ENCODE measurements at regions not wholly inside any gene's neighbourhood (a gene's known extent, or its start where the extent isn't known, plus 50 kb on each side); places are given as distances from the start of the nearest gene placed in this dataset.

DNA sequence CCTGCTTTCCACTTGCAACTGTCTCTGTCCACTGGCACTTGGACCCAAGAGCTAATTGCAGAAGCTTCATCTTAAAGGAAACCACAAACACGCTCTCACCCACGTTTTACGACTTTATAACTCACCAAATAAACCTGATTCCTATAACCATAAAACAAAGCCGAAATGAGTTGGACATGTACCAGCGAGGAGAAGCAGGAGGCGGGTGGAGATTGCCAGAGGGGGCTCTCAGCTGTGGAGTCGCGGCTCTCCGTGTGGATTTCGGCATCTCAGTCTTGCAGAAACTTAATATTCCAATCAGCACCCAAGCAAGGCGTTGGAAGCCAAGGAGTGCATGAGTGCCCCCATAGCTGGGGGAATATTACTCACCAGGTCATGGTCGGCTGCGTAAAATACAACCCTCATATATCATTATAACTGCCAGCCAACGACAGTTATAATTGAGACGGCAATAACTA is 483.6 kb downstream of the MN1 start:
- H3K18ac ChIP-seq (ENCODE audit: insufficient read length, low read depth, low read length), result no peak overlapping the region
- H3K4ac ChIP-seq (ENCODE audit: low read depth, low read length), result no peak overlapping the region
- H3K27me3 ChIP-seq (ENCODE audit: insufficient read depth, low read length), result no peaks in the 10 kb centered on the region
- no peak overlapping the region for H3K27ac ChIP-seq (ENCODE audit: insufficient read length, low read depth, low read length)
- H2BK5ac ChIP-seq (ENCODE audit: insufficient read length, low read length), result no peak overlapping the region
- no peak overlapping the region for H3K56ac ChIP-seq (ENCODE audit: insufficient read length, low read depth, low read length)
- Mint-ChIP-seq H3K4me3 (no peak overlapping the region), H3K9me3 (peaks cover 9 to 12% of the 10 kb centered on the region in 2 experiments; a peak in 4 of 5 replicates), H3K27me3 (ENCODE audit: low read depth) (peaks cover 16% of the 10 kb centered on the region), H3K27ac (no peak overlapping the region; a peak in 2 of 7 replicates), H3K4me1 (peaks cover 0 to 21% of the 10 kb centered on the region in 2 experiments), H3K36me3 (ENCODE audit: insufficient read depth in 1 of 3, low read depth in 3 of 3) (peaks cover 0 to 8% (median 0%) of the 10 kb centered on the region in 3 experiments; a peak in 3 of 7 replicates)
- no peaks in the 10 kb centered on the region for H3K79me2 ChIP-seq (ENCODE audit: insufficient read depth, low read length)
- 100% methylated on average over 3 of the region's 15 CpGs for WGBS (ENCODE audit: extremely low coverage, insufficient read length, low lambda C conversion rate)
- no peaks in the 10 kb centered on the region for H4K20me1 ChIP-seq (ENCODE audit: control insufficient read depth, insufficient read depth, insufficient read length)
- H2BK120ac ChIP-seq (ENCODE audit: low read depth, low read length, poor library complexity, severe bottlenecking), result no peak overlapping the region
- no peak overlapping the region for H4K5ac ChIP-seq (ENCODE audit: insufficient read length, low read depth, low read length)
- no peak overlapping the region for H2BK20ac ChIP-seq (ENCODE audit: low read depth, low read length, poor library complexity, severe bottlenecking)
- H2BK12ac ChIP-seq (ENCODE audit: insufficient read length, low read depth, low read length), result no peak overlapping the region
- H3K23ac ChIP-seq (ENCODE audit: insufficient read length, low read depth, low read length), result no peak overlapping the region
- TF ChIP-seq, protein P1, sequence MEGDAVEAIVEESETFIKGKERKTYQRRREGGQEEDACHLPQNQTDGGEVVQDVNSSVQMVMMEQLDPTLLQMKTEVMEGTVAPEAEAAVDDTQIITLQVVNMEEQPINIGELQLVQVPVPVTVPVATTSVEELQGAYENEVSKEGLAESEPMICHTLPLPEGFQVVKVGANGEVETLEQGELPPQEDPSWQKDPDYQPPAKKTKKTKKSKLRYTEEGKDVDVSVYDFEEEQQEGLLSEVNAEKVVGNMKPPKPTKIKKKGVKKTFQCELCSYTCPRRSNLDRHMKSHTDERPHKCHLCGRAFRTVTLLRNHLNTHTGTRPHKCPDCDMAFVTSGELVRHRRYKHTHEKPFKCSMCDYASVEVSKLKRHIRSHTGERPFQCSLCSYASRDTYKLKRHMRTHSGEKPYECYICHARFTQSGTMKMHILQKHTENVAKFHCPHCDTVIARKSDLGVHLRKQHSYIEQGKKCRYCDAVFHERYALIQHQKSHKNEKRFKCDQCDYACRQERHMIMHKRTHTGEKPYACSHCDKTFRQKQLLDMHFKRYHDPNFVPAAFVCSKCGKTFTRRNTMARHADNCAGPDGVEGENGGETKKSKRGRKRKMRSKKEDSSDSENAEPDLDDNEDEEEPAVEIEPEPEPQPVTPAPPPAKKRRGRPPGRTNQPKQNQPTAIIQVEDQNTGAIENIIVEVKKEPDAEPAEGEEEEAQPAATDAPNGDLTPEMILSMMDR (conservative IDR thresholded peaks at IDR 0.05), result no peak
- H3K9ac ChIP-seq (ENCODE audit: extremely low read depth, insufficient read length, low read length), result no peak overlapping the region
- H3T11ph ChIP-seq (ENCODE audit: low read length), result no peak overlapping the region
- peaks cover 3% of the 10 kb centered on the region; the same call in 1 of the 2 replicates for H3K4me1 ChIP-seq (ENCODE audit: insufficient read depth, low read length)
- no peaks in the 10 kb centered on the region for H3K23me2 ChIP-seq (ENCODE audit: insufficient read length, low read depth, low read length, poor library complexity, severe bottlenecking)
- H2AK5ac ChIP-seq (ENCODE audit: insufficient read length, low read length), result no peak overlapping the region
- no peak overlapping the region for H2AFZ ChIP-seq (ENCODE audit: low read length)
- peaks cover 10% of the 10 kb centered on the region for H3K9me3 ChIP-seq (ENCODE audit: control insufficient read depth, low read depth, low read length)
- no peak overlapping the region for H4K91ac ChIP-seq (ENCODE audit: insufficient read length, low read depth, low read length)
- H4K8ac ChIP-seq (replicated peaks; ENCODE audit: insufficient read length, low read depth, low read length), result no peak overlapping the region
- H2BK15ac ChIP-seq (ENCODE audit: low read depth, low read length), result no peak overlapping the region
- H3K79me1 ChIP-seq (ENCODE audit: insufficient read depth, low read depth, low read length, poor library complexity, severe bottlenecking), result no peaks in the 10 kb centered on the region
- H3K4me2 ChIP-seq (ENCODE audit: insufficient read depth, insufficient read length, low read length), result no peak overlapping the region
- DNase-seq, result no peak
- H3K14ac ChIP-seq (ENCODE audit: insufficient read depth, low read length), result no peak overlapping the region
